H9 (cell line): ENCODE measurements at regions not wholly inside any gene's neighbourhood (a gene's known extent, or its start where the extent isn't known, plus 50 kb on each side); places are given as distances from the start of the nearest gene placed in this dataset.

Experiments used
- DNase-seq: peaks from one replicate; pipeline ENCODE4 v3.0.0-alpha.2; 2017
- H2AFZ ChIP-seq: one replicate; pipeline ENCODE4 v1.6.1; 2013; ENCODE audit warnings: mild to moderate bottlenecking, low read length, control low read depth, moderate library complexity
- H2AK5ac ChIP-seq: 2 replicates; pipeline ENCODE4 v1.6.1; 2013; ENCODE audit warnings: low read length, control low read depth, mixed read lengths; ENCODE audit not compliant: insufficient read length
- H2BK120ac ChIP-seq: one replicate; pipeline ENCODE4 v1.6.1; 2013; ENCODE audit warnings: low read depth, mild to moderate bottlenecking, low read length, control low read depth, inconsistent platforms; ENCODE audit not compliant: poor library complexity, severe bottlenecking
- H2BK12ac ChIP-seq: 2 replicates; pipeline ENCODE4 v1.6.1; 2013; ENCODE audit warnings: low read length, control low read depth, mixed read lengths, low read depth; ENCODE audit not compliant: insufficient read length
- H2BK15ac ChIP-seq: 2 replicates; pipeline ENCODE4 v1.6.1; 2013; ENCODE audit warnings: low read depth, low read length, control low read depth
- H2BK20ac ChIP-seq: one replicate; pipeline ENCODE4 v1.6.1; 2013; ENCODE audit warnings: low read depth, mild to moderate bottlenecking, low read length, control low read depth, inconsistent platforms; ENCODE audit not compliant: poor library complexity, severe bottlenecking
- H2BK5ac ChIP-seq: 2 replicates; pipeline ENCODE4 v1.6.1; 2013; ENCODE audit warnings: low read length, control low read depth, mixed read lengths; ENCODE audit not compliant: insufficient read length
- H3K14ac ChIP-seq: 2 replicates; pipeline ENCODE4 v1.6.1; 2013; ENCODE audit warnings: low read length, control low read depth; ENCODE audit not compliant: insufficient read depth
- H3K18ac ChIP-seq: 2 replicates; pipeline ENCODE4 v1.6.1; 2013; ENCODE audit warnings: low read depth, mild to moderate bottlenecking, mixed read lengths, low read length, control low read depth; ENCODE audit not compliant: insufficient read length
- H3K23ac ChIP-seq: 2 replicates; pipeline ENCODE4 v1.6.1; 2013; ENCODE audit warnings: low read length, control low read depth, mixed read lengths, low read depth; ENCODE audit not compliant: insufficient read length
- H3K23me2 ChIP-seq: 2 replicates; pipeline ENCODE4 v1.6.1; 2013; ENCODE audit warnings: low read depth, mild to moderate bottlenecking, mixed read lengths, low read length, control low read depth; ENCODE audit not compliant: insufficient read length, poor library complexity, severe bottlenecking
- H3K27ac ChIP-seq: 2 replicates; pipeline ENCODE4 v1.5.1; 2013; ENCODE audit warnings: low read length, control low read depth, mixed read lengths, low read depth; ENCODE audit not compliant: insufficient read length
- H3K27me3 ChIP-seq: 2 replicates; pipeline ENCODE4 v1.6.1; 2013; ENCODE audit warnings: low read length, control low read depth, inconsistent platforms; ENCODE audit not compliant: insufficient read depth
- H3K4ac ChIP-seq: 2 replicates; pipeline ENCODE4 v1.6.1; 2013; ENCODE audit warnings: low read depth, mild to moderate bottlenecking, control low read depth, inconsistent platforms, low read length, moderate library complexity
- H3K4me1 ChIP-seq: 2 replicates; pipeline ENCODE4 v1.6.1; 2013; ENCODE audit warnings: low read length, control low read depth, inconsistent platforms; ENCODE audit not compliant: insufficient read depth
- H3K4me2 ChIP-seq: 2 replicates; pipeline ENCODE4 v1.6.1; 2013; ENCODE audit warnings: low read length, control low read depth, mixed read lengths; ENCODE audit not compliant: insufficient read length, insufficient read depth
- H3K56ac ChIP-seq: 2 replicates; pipeline ENCODE4 v1.6.1; 2013; ENCODE audit warnings: low read depth, mild to moderate bottlenecking, mixed read lengths, low read length, control low read depth; ENCODE audit not compliant: insufficient read length
- H3K79me1 ChIP-seq: 2 replicates; pipeline ENCODE4 v1.6.1; 2013; ENCODE audit warnings: low read depth, mild to moderate bottlenecking, moderate library complexity, low read length, control low read depth, inconsistent platforms; ENCODE audit not compliant: insufficient read depth, poor library complexity, severe bottlenecking
- H3K79me2 ChIP-seq: 2 replicates; pipeline ENCODE4 v1.6.1; 2013; ENCODE audit warnings: low read length, control low read depth, inconsistent platforms; ENCODE audit not compliant: insufficient read depth
- H3K9ac ChIP-seq: 2 replicates; pipeline ENCODE4 v1.6.1; 2013; ENCODE audit warnings: low read length, control low read depth, mixed read lengths; ENCODE audit not compliant: insufficient read length; ENCODE audit errors: extremely low read depth
- H3K9me3 ChIP-seq: one replicate; pipeline ENCODE4 v1.6.1; 2013; ENCODE audit warnings: low read depth, low read length, inconsistent platforms; ENCODE audit not compliant: control insufficient read depth
- H3T11ph ChIP-seq: one replicate; pipeline ENCODE4 v1.6.1; 2013; ENCODE audit warnings: mild to moderate bottlenecking, low read length, control low read depth, inconsistent platforms
- H4K20me1 ChIP-seq: one replicate; pipeline ENCODE4 v1.6.1; 2013; ENCODE audit not compliant: control insufficient read depth, insufficient read length, insufficient read depth
- H4K5ac ChIP-seq: 2 replicates; pipeline ENCODE4 v1.6.1; 2013; ENCODE audit warnings: low read depth, mild to moderate bottlenecking, mixed read lengths, low read length, control low read depth; ENCODE audit not compliant: insufficient read length
- H4K8ac ChIP-seq: replicated peaks from 2 replicates; pipeline ENCODE4 v1.6.1; 2013; ENCODE audit warnings: low read length, control low read depth, mixed read lengths, low read depth; ENCODE audit not compliant: insufficient read length
- H4K91ac ChIP-seq: 2 replicates; pipeline ENCODE4 v1.6.1; 2013; ENCODE audit warnings: low read depth, mild to moderate bottlenecking, moderate library complexity, mixed read lengths, low read length, control low read depth; ENCODE audit not compliant: insufficient read length
- H3K27ac Mint-ChIP-seq, 3 experiments: 2 replicates in 2 of 3; 3 replicates in 1 of 3; pipeline ENCODE4 v1.8.0; 2020 to 2021; ENCODE audit warnings: mixed read lengths in 3 of 3, mild to moderate bottlenecking in 1 of 3, moderate library complexity in 1 of 3
- H3K27me3 Mint-ChIP-seq: 2 replicates; pipeline ENCODE4 v1.8.0; 2021; ENCODE audit warnings: low read depth, mild to moderate bottlenecking, moderate library complexity, mixed read lengths
- H3K36me3 Mint-ChIP-seq, 3 experiments: 2 replicates in 2 of 3; 3 replicates in 1 of 3; pipeline ENCODE4 v1.8.0; 2020 to 2021; ENCODE audit warnings: low read depth in 3 of 3, mixed read lengths in 3 of 3; ENCODE audit not compliant: insufficient read depth in 1 of 3
- H3K4me1 Mint-ChIP-seq, 2 experiments: 2 replicates each; pipeline ENCODE4 v1.8.0; 2020; ENCODE audit warnings: mixed read lengths in 2 of 2
- H3K4me3 Mint-ChIP-seq, 2 experiments: 2 replicates in 1 of 2; 3 replicates in 1 of 2; pipeline ENCODE4 v1.8.0; 2020 to 2021; ENCODE audit warnings: mild to moderate bottlenecking in 2 of 2, mixed read lengths in 2 of 2, moderate library complexity in 1 of 2
- H3K9me3 Mint-ChIP-seq, 2 experiments: 2 replicates in 1 of 2; 3 replicates in 1 of 2; pipeline ENCODE4 v1.8.0; 2020; ENCODE audit warnings: mild to moderate bottlenecking in 2 of 2, mixed read lengths in 2 of 2, moderate library complexity in 1 of 2
- CTCF ChIP-seq: fragments of 200-600 bp; sonication (generic); conservative IDR thresholded peaks from 3 replicates; pipeline ENCODE4 v1.8.0; 2021; ENCODE audit warnings: antibody characterized with exemption, mild to moderate bottlenecking
- WGBS: extraction: QIAGEN DNeasy Blood & Tissue Kit; methylation state at CpG from one replicate; pipeline ENCODE4 v1.1.7; 2013; ENCODE audit warnings: missing lambda C conversion rate, low lambda C conversion rate, mixed read lengths; ENCODE audit not compliant: insufficient read length; ENCODE audit errors: extremely low coverage; 5-methylcytosine and 5-hydroxymethylcytosine counted together

- H3K27ac ChIP-seq: no peak overlapping the region
- no peak overlapping the region for H3K4me2 ChIP-seq
- no peak overlapping the region for H4K8ac ChIP-seq
- H3K27me3 ChIP-seq: no peaks in the 10 kb centered on the region
- no peak overlapping the region for H2BK15ac ChIP-seq
- H3K4me1 ChIP-seq: no peaks in the 10 kb centered on the region
- H3K9ac ChIP-seq: no peak overlapping the region
- WGBS: no CpG with 5 or more reads among the region's 14 CpGs
- no peak overlapping the region for H2BK5ac ChIP-seq
- no peak overlapping the region for H2AFZ ChIP-seq
- no peak overlapping the region for H4K5ac ChIP-seq
- H3K27me3 Mint-ChIP-seq: peaks cover 2% of the 10 kb centered on the region
- H2AK5ac ChIP-seq: no peak overlapping the region
- no peak overlapping the region for H2BK120ac ChIP-seq
- H3T11ph ChIP-seq: no peak overlapping the region
- no peaks in the 10 kb centered on the region for H3K36me3 Mint-ChIP-seq
- H2BK12ac ChIP-seq: no peak overlapping the region
- H3K56ac ChIP-seq: no peak overlapping the region
- no peaks in the 10 kb centered on the region for H3K4me1 Mint-ChIP-seq
- H2BK20ac ChIP-seq: no peak overlapping the region
- H3K27ac Mint-ChIP-seq: no peak overlapping the region
- no peaks in the 10 kb centered on the region for H3K9me3 ChIP-seq
- no peak for DNase-seq
- H3K23ac ChIP-seq: no peak overlapping the region
- no peak overlapping the region for H4K91ac ChIP-seq
- H3K4me3 Mint-ChIP-seq: no peak overlapping the region
- no peaks in the 10 kb centered on the region for H3K9me3 Mint-ChIP-seq
- H3K18ac ChIP-seq: no peak overlapping the region
- no peak overlapping the region for H3K14ac ChIP-seq
- H4K20me1 ChIP-seq: no peaks in the 10 kb centered on the region
- no peak for TF ChIP-seq CTCF
- H3K23me2 ChIP-seq: no peaks in the 10 kb centered on the region
- H3K4ac ChIP-seq: no peak overlapping the region
- no peaks in the 10 kb centered on the region for H3K79me1 ChIP-seq
- no peaks in the 10 kb centered on the region for H3K79me2 ChIP-seq
Observed at GRCh38 chr20:37610203-37610798, 82.6 kb upstream of the BLCAP start.
